Mesothelial cell of epicardium (in vitro differentiated cells): ENCODE measurements at regions not wholly inside any gene's neighbourhood (a gene's known extent, or its start where the extent isn't known, plus 50 kb on each side); places are given as distances from the start of the nearest gene placed in this dataset.

Experiments used
- DNase-seq, 2 experiments: peaks; one replicate each; pipeline ENCODE4 v3.0.0; 2021; ENCODE audit warnings: low spot score in 2 of 2; ENCODE audit not compliant: unreplicated experiment in 2 of 2
- H3K27ac Mint-ChIP-seq: 2 replicates; pipeline ENCODE4 v1.8.0; 2021; ENCODE audit warnings: mixed read lengths
- H3K27me3 Mint-ChIP-seq: 2 replicates; pipeline ENCODE4 v1.8.0; 2021; ENCODE audit warnings: low read depth, mixed read lengths
- H3K36me3 Mint-ChIP-seq: 2 replicates; pipeline ENCODE4 v1.8.0; 2021; ENCODE audit warnings: mixed read lengths
- H3K4me1 Mint-ChIP-seq: 2 replicates; pipeline ENCODE4 v1.8.0; 2021; ENCODE audit warnings: mixed read lengths
- H3K4me3 Mint-ChIP-seq: 2 replicates; pipeline ENCODE4 v1.8.0; 2021; ENCODE audit warnings: mild to moderate bottlenecking, moderate library complexity, mixed read lengths
- H3K9me3 Mint-ChIP-seq: 2 replicates; pipeline ENCODE4 v1.8.0; 2021; ENCODE audit warnings: mixed read lengths
- CTCF ChIP-seq: fragments of 200-600 bp; sonication (generic); IDR thresholded peaks from one replicate; pipeline ENCODE4 v1.5.0; 2021; ENCODE audit warnings: antibody characterized with exemption; ENCODE audit not compliant: unreplicated experiment

GRCh38 chr18:23365602-23366001, 87.5 kb upstream of the RIOK3 start:
- TF ChIP-seq CTCF = no peak
- Mint-ChIP-seq H3K27ac (peak overlapping the region; percentile 66), H3K36me3 (peaks cover 5% of the 10 kb centered on the region), H3K4me3 (no peak overlapping the region), H3K4me1 (peaks cover 14% of the 10 kb centered on the region), H3K9me3 (no peaks in the 10 kb centered on the region), H3K27me3 (no peaks in the 10 kb centered on the region)
- DNase-seq = no peak

GRCh38 chr18:23369266-23369665, 83.8 kb upstream of the RIOK3 start:
- Mint-ChIP-seq H3K9me3 (no peaks in the 10 kb centered on the region), H3K27me3 (no peaks in the 10 kb centered on the region), H3K4me3 (no peak overlapping the region), H3K4me1 (peaks cover 13% of the 10 kb centered on the region), H3K27ac (no peak overlapping the region), H3K36me3 (peaks cover 5% of the 10 kb centered on the region)
- DNase-seq = no peak
- no peak for TF ChIP-seq CTCF

GRCh38 chr18:23373570-23373969, 79.5 kb upstream of the RIOK3 start:
- no peaks in the 10 kb centered on the region for H3K9me3 Mint-ChIP-seq
- peaks cover 24% of the 10 kb centered on the region for H3K4me1 Mint-ChIP-seq
- peaks cover 5% of the 10 kb centered on the region for H3K36me3 Mint-ChIP-seq
- no peaks in the 10 kb centered on the region for H3K27me3 Mint-ChIP-seq
- no peak overlapping the region for H3K27ac Mint-ChIP-seq
- no peak for TF ChIP-seq CTCF
- DNase-seq = no peak
- no peak overlapping the region for H3K4me3 Mint-ChIP-seq

- Mint-ChIP-seq H3K4me1 (peaks cover 31% of the 10 kb centered on the region), H3K9me3 (no peaks in the 10 kb centered on the region), H3K27ac (peak overlapping the region; percentile 78), H3K4me3 (no peak overlapping the region), H3K36me3 (peaks cover 6% of the 10 kb centered on the region), H3K27me3 (no peaks in the 10 kb centered on the region)
- no peak for TF ChIP-seq CTCF
- no peak for DNase-seq
Measured at GRCh38 chr18:23377669-23378301, 75.3 kb upstream of the RIOK3 start.

- no peaks in the 10 kb centered on the region for H3K27me3 Mint-ChIP-seq
- H3K4me1 Mint-ChIP-seq = peaks cover 31% of the 10 kb centered on the region
- H3K4me3 Mint-ChIP-seq = no peak overlapping the region
- H3K36me3 Mint-ChIP-seq = peaks cover 10% of the 10 kb centered on the region
- no peak for DNase-seq
- H3K27ac Mint-ChIP-seq = peak overlapping the region; percentile 78
- no peak for TF ChIP-seq CTCF
- no peaks in the 10 kb centered on the region for H3K9me3 Mint-ChIP-seq
Measured at GRCh38 chr18:23378302-23378686, 74.8 kb upstream of the RIOK3 start.
